AG08395 (cell line): ENCODE measurements at regions not wholly inside any gene's neighbourhood (a gene's known extent, or its start where the extent isn't known, plus 50 kb on each side); places are given as distances from the start of the nearest gene placed in this dataset.

Source experiments
- DNase-seq: peaks from one replicate; pipeline ENCODE4 v3.0.0; 2012; ENCODE audit warnings: mixed read lengths, low spot score

DNA sequence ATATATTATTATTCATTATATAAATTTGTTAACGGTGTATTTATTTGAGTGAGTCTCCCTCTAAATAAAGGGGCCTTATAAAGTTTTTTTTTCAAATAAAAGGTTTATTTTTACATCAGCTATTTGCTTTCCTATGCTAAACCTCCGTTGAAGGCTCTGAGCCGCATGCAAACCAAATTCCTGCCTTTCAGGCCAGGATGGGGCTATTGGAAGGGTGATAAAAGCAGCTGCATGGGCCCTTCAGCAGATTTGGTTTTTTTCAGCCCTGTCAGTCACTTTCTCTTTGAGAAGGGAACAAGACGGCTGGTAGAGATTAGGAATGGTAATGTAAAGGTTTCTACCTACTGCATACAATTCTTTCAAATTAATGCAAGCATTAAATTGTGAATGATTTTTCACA lies 244.2 kb downstream of the WNT5A start:
- no peak for DNase-seq

GRCh38 chr3:55241098-55241497 lies 246.0 kb downstream of the WNT5A start:
- no peak for DNase-seq

DNA sequence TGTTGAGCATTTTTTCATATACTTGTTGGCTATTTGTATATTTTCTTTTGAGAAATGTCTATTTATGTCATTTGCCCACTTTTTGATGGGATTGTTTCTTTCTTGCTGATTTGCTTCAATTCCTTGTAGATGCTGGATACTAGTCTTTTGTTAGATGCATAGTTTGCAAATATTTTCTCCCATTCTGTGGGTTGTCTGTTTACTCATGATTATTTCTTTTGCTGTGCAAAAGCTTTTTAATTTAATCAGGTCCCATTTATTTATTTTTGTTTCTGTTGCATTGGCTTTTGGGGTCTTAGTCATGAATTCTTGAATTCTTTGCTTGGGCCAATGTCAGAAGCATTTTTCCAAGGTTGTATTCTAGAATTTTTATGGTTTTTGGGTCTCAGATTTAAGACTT lies 251.7 kb downstream of the WNT5A start:
- no peak for DNase-seq

DNA sequence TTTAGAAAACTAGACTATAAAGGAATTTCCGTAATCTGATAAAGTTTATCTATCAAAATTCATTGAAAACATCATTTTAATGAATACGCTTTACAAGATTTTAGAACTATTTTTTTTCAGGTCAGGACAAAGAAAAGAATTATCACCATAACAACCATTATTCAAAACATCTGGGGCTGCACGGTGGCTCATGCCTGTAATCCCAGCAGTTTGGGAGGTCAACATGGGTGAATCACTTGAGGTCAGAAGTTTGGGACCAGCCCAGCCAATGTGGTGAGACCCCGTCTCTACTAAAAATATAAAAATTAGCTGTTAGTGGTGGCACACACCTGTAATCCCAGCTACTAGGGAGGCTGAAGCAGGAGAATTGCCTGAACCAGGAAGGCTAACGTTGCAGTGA lies 260.4 kb downstream of the WNT5A start:
- no peak for DNase-seq

DNA sequence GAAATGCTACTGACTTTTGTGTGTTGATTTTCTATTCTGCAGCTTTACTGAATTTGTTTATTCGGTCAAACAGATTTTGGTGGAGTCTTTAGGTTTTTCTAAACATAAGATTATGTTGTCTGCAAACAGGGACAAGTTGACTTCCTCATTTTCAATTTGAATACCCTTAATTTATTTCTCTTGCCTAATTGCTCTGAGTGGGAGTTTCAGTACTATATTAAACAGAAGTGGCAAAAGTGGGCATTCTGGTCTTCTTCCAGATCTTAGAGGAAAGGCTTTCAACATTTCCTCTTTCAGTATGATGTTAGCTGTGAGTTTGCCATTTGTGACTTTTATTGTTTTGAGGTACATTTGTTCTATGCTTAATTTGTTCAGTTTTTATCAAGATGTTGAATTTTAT lies 268.5 kb downstream of the WNT5A start:
- DNase-seq: no peak

DNA sequence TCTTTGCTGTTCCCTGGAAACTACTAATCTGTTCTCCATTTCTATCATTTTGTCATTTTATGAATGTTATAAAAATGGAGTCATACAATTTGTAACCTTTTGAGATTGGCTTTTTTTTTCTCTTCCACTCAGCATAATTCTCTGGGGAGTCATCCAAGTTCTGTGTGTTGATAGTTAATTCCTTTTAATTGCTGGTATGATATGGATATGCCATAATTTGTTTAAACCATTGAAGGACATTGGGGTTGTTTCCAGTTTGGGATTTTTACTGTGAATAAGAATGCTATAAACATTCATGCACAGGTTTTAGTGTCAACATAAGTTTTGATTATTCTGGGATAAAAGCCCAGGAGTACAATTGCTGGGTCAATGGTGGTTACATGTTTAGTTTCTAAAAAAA lies 279.4 kb downstream of the WNT5A start:
- DNase-seq: no peak

- DNase-seq: no peak
Measured at GRCh38 chr3:55205990-55206389, 278.1 kb upstream of the LRTM1 start.

- DNase-seq: no peak
Measured at GRCh38 chr3:55204417-55204816, 276.6 kb upstream of the LRTM1 start.

DNA sequence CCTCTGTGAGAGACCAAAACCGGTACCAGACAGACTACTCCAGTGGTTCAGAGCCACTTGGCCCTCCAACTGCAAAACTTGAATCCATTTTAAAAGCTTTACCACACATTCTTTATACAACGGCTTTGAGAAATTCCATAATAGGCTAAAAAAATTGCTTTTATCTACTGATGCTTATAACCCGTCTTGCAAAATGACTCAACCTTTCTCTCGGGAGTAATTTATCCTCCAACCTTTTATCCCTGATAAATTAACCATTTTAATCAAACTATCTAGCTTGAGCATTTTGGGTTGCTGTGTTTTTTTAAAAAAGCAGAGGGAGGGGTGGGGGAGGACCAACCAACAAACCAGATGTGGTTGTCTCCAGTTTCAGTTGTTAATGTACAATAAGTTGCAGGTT lies 275.7 kb upstream of the LRTM1 start:
- DNase-seq: no peak

GRCh38 chr3:55203006-55203405 lies 275.1 kb upstream of the LRTM1 start:
- peak; percentile 57 for DNase-seq

DNA sequence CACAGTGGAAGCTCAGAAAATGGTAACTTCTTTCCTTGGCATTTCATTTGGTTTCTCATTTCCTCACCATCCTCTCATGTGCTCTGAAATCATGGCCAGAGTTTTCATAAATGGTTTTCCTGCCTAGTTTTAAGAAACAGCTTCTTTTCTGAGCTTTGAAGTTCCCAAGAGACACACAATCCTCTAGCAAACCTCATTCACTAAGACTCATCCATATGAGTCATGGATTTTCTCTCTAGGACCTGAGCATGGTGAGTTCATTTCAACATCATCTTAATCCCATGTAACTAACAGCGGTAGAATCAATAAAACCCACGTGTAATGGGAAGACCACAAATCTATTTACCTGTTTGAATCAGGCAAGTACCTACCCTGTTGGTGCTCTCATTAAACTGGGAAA lies 274.5 kb upstream of the LRTM1 start:
- peak; percentile 93 for DNase-seq

DNA sequence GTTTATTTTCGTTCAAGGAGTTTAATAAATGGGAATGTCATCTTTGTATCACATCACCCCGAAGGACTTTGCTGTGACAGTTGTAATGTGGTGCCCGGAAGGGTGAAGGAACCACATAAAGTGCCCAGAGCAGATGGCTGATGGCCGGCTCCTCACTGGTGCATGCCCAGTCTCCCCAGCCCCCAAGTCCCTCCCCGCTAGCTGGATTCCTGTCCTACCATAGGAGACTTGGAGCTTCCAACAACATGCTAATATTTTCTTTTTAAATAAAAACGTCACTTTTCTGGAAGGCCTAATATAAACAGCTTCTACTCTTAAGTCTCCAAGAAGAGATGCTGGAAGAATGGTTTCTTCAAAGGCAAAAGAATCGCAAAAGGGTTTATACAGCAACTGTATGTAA lies 273.9 kb upstream of the LRTM1 start:
- no peak for DNase-seq

- no peak for DNase-seq
Measured at GRCh38 chr3:55200906-55201305, 273.0 kb upstream of the LRTM1 start.

DNA sequence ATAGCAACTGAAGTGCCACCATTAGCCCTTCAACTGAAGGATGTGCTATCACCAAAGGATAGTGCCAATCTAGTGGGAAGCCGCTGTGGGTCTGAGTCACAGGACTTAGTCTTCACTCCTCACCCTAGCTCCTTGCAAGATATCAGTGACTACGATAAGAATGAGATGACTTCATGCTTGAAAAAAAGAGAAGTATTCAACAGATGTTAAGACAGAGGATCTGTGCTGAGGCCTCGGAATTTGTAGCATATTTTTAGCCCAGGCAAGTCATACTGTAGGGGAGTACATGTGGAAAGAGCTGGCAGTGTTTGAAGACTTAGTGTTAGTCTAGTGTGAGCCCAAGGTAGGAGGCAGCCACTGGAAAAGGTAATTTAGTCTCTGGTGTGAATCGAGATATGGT lies 270.7 kb upstream of the LRTM1 start:
- peak; percentile 91 for DNase-seq

DNA sequence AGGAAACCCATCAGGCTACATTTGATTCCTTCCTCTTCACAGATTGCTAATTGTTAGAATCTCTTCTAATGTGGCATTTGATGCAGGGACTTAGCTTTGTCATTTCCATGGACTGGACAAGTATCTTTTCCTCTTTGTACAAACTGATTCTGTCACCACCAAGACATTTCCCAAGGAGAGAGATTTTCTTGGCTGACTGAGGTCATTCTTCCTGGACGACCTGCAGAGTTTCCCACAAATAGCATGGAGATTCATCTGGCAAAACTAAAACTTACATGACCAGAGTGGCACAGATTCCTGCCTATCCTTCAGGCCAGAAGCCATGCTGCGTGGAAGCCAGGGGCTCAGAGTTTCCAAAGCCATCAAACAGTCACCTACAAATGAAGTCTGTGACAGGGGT lies 269.2 kb upstream of the LRTM1 start:
- DNase-seq: no peak

GRCh38 chr3:55196495-55196894 lies 268.6 kb upstream of the LRTM1 start:
- DNase-seq: no peak

GRCh38 chr3:55194376-55194775 lies 266.5 kb upstream of the LRTM1 start:
- DNase-seq: no peak

- peak; percentile 91 for DNase-seq
Measured at GRCh38 chr3:55191911-55192775, 264.3 kb upstream of the LRTM1 start.

DNA sequence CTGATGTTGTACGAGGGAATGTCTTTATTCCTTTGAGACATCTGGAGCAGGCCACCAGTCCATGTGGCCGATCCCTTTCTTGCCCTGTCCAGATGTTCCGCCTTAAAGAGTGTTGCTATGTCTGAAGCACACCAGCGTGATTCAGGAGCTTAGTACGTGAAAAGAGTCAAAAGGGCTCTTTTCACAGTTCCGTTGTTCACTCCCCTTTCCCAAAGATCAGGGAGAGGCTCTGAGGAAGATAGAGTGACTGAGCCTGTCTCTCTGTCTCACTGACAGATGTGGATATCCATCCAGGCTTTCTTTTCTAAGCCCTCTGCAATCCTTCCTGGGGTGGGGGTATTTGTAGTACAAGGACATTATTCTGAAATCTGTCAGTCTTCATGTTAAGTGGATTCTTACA lies 262.5 kb upstream of the LRTM1 start:
- DNase-seq: peak; percentile 67

DNA sequence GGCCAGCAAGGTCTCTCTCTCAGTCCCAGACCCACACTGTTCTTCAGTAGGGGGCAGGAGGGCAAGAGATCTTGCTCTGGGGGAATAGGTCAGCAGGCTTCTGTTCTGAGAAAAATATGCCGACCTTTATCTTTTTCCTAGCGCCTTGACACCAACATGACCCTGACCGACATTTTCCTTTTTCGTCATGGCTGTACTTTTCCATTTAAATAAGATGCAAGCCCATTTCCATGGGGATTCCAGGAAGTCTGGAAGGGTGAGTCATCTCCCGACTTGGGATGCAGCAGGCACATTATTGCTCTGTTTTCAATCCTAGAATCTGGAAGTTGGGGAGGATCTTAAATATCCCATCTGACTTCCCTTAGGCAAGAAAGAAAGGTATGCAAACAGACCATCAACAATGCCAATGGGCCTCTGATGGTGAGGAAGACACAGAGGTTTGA lies 261.5 kb upstream of the LRTM1 start:
- peak; percentile 65 for DNase-seq

DNA sequence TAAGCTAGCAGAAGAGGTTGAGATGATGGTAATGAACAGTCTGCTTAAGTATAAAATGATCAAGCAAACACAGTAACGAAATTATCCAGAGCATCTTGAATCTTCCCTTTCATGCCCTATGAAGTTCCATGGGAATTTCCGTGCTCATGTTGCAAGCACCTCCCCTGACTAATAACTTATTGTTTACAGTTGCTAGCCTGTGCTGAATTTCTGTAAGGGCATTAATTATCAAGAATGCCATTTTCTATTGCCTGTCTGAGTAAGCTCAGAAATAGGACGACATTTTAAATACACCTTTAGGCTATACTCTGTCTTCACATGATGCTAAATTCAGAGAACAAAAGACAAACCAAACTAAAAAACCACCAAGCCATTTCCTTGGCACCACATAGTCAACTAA lies 257.5 kb upstream of the LRTM1 start:
- DNase-seq: no peak

GRCh38 chr3:55183201-55183600 lies 255.3 kb upstream of the LRTM1 start:
- no peak for DNase-seq

- DNase-seq: peak; percentile 47
Measured at GRCh38 chr3:55180936-55181535, 253.2 kb upstream of the LRTM1 start.

GRCh38 chr3:55180161-55180560 lies 252.3 kb upstream of the LRTM1 start:
- DNase-seq: peak; percentile 42
